Glomerular visceral epithelial cell (primary cell): ENCODE measurements at regions not wholly inside any gene's neighbourhood (a gene's known extent, or its start where the extent isn't known, plus 50 kb on each side); places are given as distances from the start of the nearest gene placed in this dataset.
"Not testable (repeated sequence)": the region's sequence is repeated elsewhere in the genome, so short reads cannot be mapped to it uniquely, and the experiment has no call there.

Source experiments
- DNase-seq: peaks from one replicate; pipeline ENCODE4 v3.0.0-alpha.2; 2016; ENCODE audit errors: extremely low spot score

- DNase-seq: no peak
Observed at GRCh38 chr6:1445650-1446330, 56.4 kb downstream of the FOXF2 start.

GRCh38 chr6:1449896-1450295, 60.5 kb downstream of the FOXF2 start:
- no peak for DNase-seq

GRCh38 chr6:1453024-1453423, 63.6 kb downstream of the FOXF2 start:
- DNase-seq: no peak

GRCh38 chr6:1456816-1457215, 67.4 kb downstream of the FOXF2 start:
- DNase-seq: not testable (repeated sequence)

- peak; percentile 84 for DNase-seq
Observed at GRCh38 chr6:1461207-1461606, 71.8 kb downstream of the FOXF2 start.

GRCh38 chr6:1461736-1462135, 72.4 kb downstream of the FOXF2 start:
- no peak for DNase-seq

GRCh38 chr6:1463275-1463674, 73.9 kb downstream of the FOXF2 start:
- DNase-seq: no peak

- no peak for DNase-seq
Observed at GRCh38 chr6:1463751-1464426, 74.5 kb downstream of the FOXF2 start.

- DNase-seq: no peak
Observed at GRCh38 chr6:1464781-1465370, 75.5 kb downstream of the FOXF2 start.

- no peak for DNase-seq
Observed at GRCh38 chr6:1468126-1468525, 78.8 kb downstream of the FOXF2 start.

GRCh38 chr6:1470040-1470439, 80.7 kb downstream of the FOXF2 start:
- DNase-seq: no peak

- DNase-seq: no peak
Observed at GRCh38 chr6:1472643-1473042, 83.3 kb downstream of the FOXF2 start.

- peak; percentile 10 for DNase-seq
Observed at GRCh38 chr6:1473166-1473565, 83.8 kb downstream of the FOXF2 start.

GRCh38 chr6:1473598-1473997, 84.2 kb downstream of the FOXF2 start:
- no peak for DNase-seq

- no peak for DNase-seq
Observed at GRCh38 chr6:1474205-1474604, 84.8 kb downstream of the FOXF2 start.

GRCh38 chr6:1475174-1475573, 85.8 kb downstream of the FOXF2 start:
- no peak for DNase-seq

GRCh38 chr6:1477432-1478090, 88.2 kb downstream of the FOXF2 start:
- no peak for DNase-seq

- not testable (repeated sequence) for DNase-seq
Observed at GRCh38 chr6:1478163-1478826, 88.9 kb downstream of the FOXF2 start.

GRCh38 chr6:1479095-1479494, 89.7 kb downstream of the FOXF2 start:
- DNase-seq: no peak

- DNase-seq: no peak
Observed at GRCh38 chr6:1479601-1480221, 90.3 kb downstream of the FOXF2 start.

GRCh38 chr6:1481286-1481685, 91.9 kb downstream of the FOXF2 start:
- DNase-seq: peak; percentile 54
